ENCODE measurements at regions not wholly inside any gene's neighbourhood (a gene's known extent, or its start where the extent isn't known, plus 50 kb on each side); places are given as distances from the start of the nearest gene placed in this dataset.

GRCh38 chr2:42951263-42951938 lies 159.0 kb upstream of the HAAO start:
- ATAC-seq: no peak

GRCh38 chr2:42949125-42949524 lies 156.7 kb upstream of the HAAO start:
- Histone ChIP-seq H3K9me3 (no peaks in the 10 kb centered on the region), H3K4me1 (ENCODE audit: low read depth) (peaks cover 19% of the 10 kb centered on the region), H3K4me3 (no peak overlapping the region), H3K36me3 (ENCODE audit: low read depth) (no peaks in the 10 kb centered on the region)
- ATAC-seq: peak; percentile 50
- TF ChIP-seq CTCF (IDR thresholded peaks at IDR 0.05): no peak
- no peak for DNase-seq
- intact Hi-C loops (cut with DNase I, micrococcal nuclease): loop anchor here in 1 of 2 donors (10.0 kb wide), 1 partner anchor 536 kb away; no protein-coding TSS in a partner anchor

More at GRCh38 chr2:42951263-42951938, 159.0 kb upstream of the HAAO start:
- Histone ChIP-seq H3K9me3 (no peaks in the 10 kb centered on the region), H3K36me3 (ENCODE audit: low read depth) (no peaks in the 10 kb centered on the region), H3K4me1 (ENCODE audit: low read depth) (peaks cover 25% of the 10 kb centered on the region), H3K4me3 (no peak overlapping the region)
- intact Hi-C loops (cut with DNase I, micrococcal nuclease): no loop called here
- no peak for TF ChIP-seq CTCF (IDR thresholded peaks at IDR 0.05)
- DNase-seq: no peak

- H3K9me3 ChIP-seq: no peaks in the 10 kb centered on the region
- no peak for TF ChIP-seq CTCF (IDR thresholded peaks at IDR 0.05)
- no peaks in the 10 kb centered on the region for H3K36me3 ChIP-seq (ENCODE audit: low read depth)
- H3K4me1 ChIP-seq (ENCODE audit: low read depth): peaks cover 14% of the 10 kb centered on the region
- no peak overlapping the region for H3K4me3 ChIP-seq
- ATAC-seq (no peak), DNase-seq (no peak)
- intact Hi-C loops (cut with DNase I, micrococcal nuclease): loop anchor here in 1 of 2 donors (10.0 kb wide), 1 partner anchor 537 kb away; no protein-coding TSS in a partner anchor
These were observed 155.6 kb upstream of the HAAO start for GRCh38 chr2:42947809-42948600.

- ATAC-seq (no peak), DNase-seq (no peak)
- Histone ChIP-seq H3K4me1 (ENCODE audit: low read depth) (peaks cover 12% of the 10 kb centered on the region), H3K9me3 (no peaks in the 10 kb centered on the region), H3K4me3 (no peak overlapping the region), H3K36me3 (ENCODE audit: low read depth) (no peaks in the 10 kb centered on the region)
- no peak for TF ChIP-seq CTCF (IDR thresholded peaks at IDR 0.05)
- intact Hi-C loops (cut with DNase I, micrococcal nuclease): loop anchor here in 1 of 2 donors (10.0 kb wide), 1 partner anchor 540 kb away; no protein-coding TSS in a partner anchor
These were observed 152.5 kb upstream of the HAAO start for GRCh38 chr2:42944779-42945415.

GRCh38 chr2:42942990-42943493 lies 150.7 kb upstream of the HAAO start:
- no peak for DNase-seq
- TF ChIP-seq CTCF (IDR thresholded peaks at IDR 0.05): no peak
- intact Hi-C loops (cut with DNase I, micrococcal nuclease): loop anchor here in 1 of 2 donors (10.0 kb wide), 1 partner anchor 542 kb away; no protein-coding TSS in a partner anchor

More at GRCh38 chr2:42942990-42943493, 150.7 kb upstream of the HAAO start:
- Histone ChIP-seq H3K4me1 (ENCODE audit: low read depth) (peaks cover 17% of the 10 kb centered on the region), H3K36me3 (ENCODE audit: low read depth) (no peaks in the 10 kb centered on the region), H3K4me3 (no peak overlapping the region), H3K9me3 (no peaks in the 10 kb centered on the region)
- ATAC-seq: no peak
